ENCODE measurements at regions not wholly inside any gene's neighbourhood (a gene's known extent, or its start where the extent isn't known, plus 50 kb on each side); places are given as distances from the start of the nearest gene placed in this dataset.

GRCh38 chr9:99385215-99385614 lies 163.1 kb downstream of the SEC61B start:
- no peaks in the 10 kb centered on the region for H3K36me3 ChIP-seq (ENCODE audit: insufficient read depth, low read length)
- H3K9ac ChIP-seq (ENCODE audit: low read length) = no peak overlapping the region
- no peaks in the 10 kb centered on the region for H3K27me3 ChIP-seq (ENCODE audit: control insufficient read depth in 1 of 2, insufficient read depth in 2 of 2, low read length in 2 of 2)
- H3K9me3 ChIP-seq (ENCODE audit: low read length) = no peaks in the 10 kb centered on the region
- no peak overlapping the region for H3K4me3 ChIP-seq (ENCODE audit: low read depth in 1 of 2, low read length in 2 of 2)
- no peaks in the 10 kb centered on the region for H3K4me1 ChIP-seq (ENCODE audit: insufficient read depth, low read length)
- H3K27ac ChIP-seq (ENCODE audit: low read depth, low read length) = no peak overlapping the region

GRCh38 chr9:99385814-99386279 lies 163.8 kb downstream of the SEC61B start:
- no peak overlapping the region for H3K4me3 ChIP-seq (ENCODE audit: low read depth in 1 of 2, low read length in 2 of 2)
- no peaks in the 10 kb centered on the region for H3K36me3 ChIP-seq (ENCODE audit: insufficient read depth, low read length)
- no peak overlapping the region for H3K9ac ChIP-seq (ENCODE audit: low read length)
- no peaks in the 10 kb centered on the region for H3K9me3 ChIP-seq (ENCODE audit: low read length)
- no peak overlapping the region for H3K27ac ChIP-seq (ENCODE audit: low read depth, low read length)
- H3K4me1 ChIP-seq (ENCODE audit: insufficient read depth, low read length) = no peaks in the 10 kb centered on the region
- H3K27me3 ChIP-seq (ENCODE audit: control insufficient read depth in 1 of 2, insufficient read depth in 2 of 2, low read length in 2 of 2) = no peaks in the 10 kb centered on the region

GRCh38 chr9:99387431-99387830 lies 165.3 kb downstream of the SEC61B start:
- Histone ChIP-seq H3K4me3 (ENCODE audit: low read depth in 1 of 2, low read length in 2 of 2) (no peak overlapping the region), H3K9me3 (ENCODE audit: low read length) (no peaks in the 10 kb centered on the region), H3K36me3 (ENCODE audit: insufficient read depth, low read length) (no peaks in the 10 kb centered on the region), H3K4me1 (ENCODE audit: insufficient read depth, low read length) (no peaks in the 10 kb centered on the region), H3K27ac (ENCODE audit: low read depth, low read length) (no peak overlapping the region), H3K9ac (ENCODE audit: low read length) (no peak overlapping the region), H3K27me3 (ENCODE audit: control insufficient read depth in 1 of 2, insufficient read depth in 2 of 2, low read length in 2 of 2) (no peaks in the 10 kb centered on the region)

- Histone ChIP-seq H3K27ac (ENCODE audit: low read depth, low read length) (no peak overlapping the region), H3K4me1 (ENCODE audit: insufficient read depth, low read length) (no peaks in the 10 kb centered on the region), H3K27me3 (ENCODE audit: control insufficient read depth in 1 of 2, insufficient read depth in 2 of 2, low read length in 2 of 2) (no peaks in the 10 kb centered on the region), H3K9ac (ENCODE audit: low read length) (no peak overlapping the region), H3K9me3 (ENCODE audit: low read length) (no peaks in the 10 kb centered on the region), H3K4me3 (ENCODE audit: low read depth in 1 of 2, low read length in 2 of 2) (no peak overlapping the region), H3K36me3 (ENCODE audit: insufficient read depth, low read length) (no peaks in the 10 kb centered on the region)
Observed at GRCh38 chr9:99389087-99390033, 167.3 kb downstream of the SEC61B start.

- no peak overlapping the region for H3K27ac ChIP-seq (ENCODE audit: low read depth, low read length)
- H3K4me3 ChIP-seq (ENCODE audit: low read depth in 1 of 2, low read length in 2 of 2) = no peak overlapping the region
Observed at GRCh38 chr9:99391937-99392594, 170.0 kb downstream of the SEC61B start.

GRCh38 chr9:99392986-99393385 lies 170.9 kb downstream of the SEC61B start:
- H3K4me1 ChIP-seq (ENCODE audit: insufficient read depth, low read length) = no peaks in the 10 kb centered on the region
- no peak overlapping the region for H3K27ac ChIP-seq (ENCODE audit: low read depth, low read length)
- no peak overlapping the region for H3K4me3 ChIP-seq (ENCODE audit: low read depth in 1 of 2, low read length in 2 of 2)
- no peaks in the 10 kb centered on the region for H3K36me3 ChIP-seq (ENCODE audit: insufficient read depth, low read length)
- H3K27me3 ChIP-seq (ENCODE audit: control insufficient read depth in 1 of 2, insufficient read depth in 2 of 2, low read length in 2 of 2) = no peaks in the 10 kb centered on the region
- no peaks in the 10 kb centered on the region for H3K9me3 ChIP-seq (ENCODE audit: low read length)
- H3K9ac ChIP-seq (ENCODE audit: low read length) = no peak overlapping the region

More at GRCh38 chr9:99391937-99392594, 170.0 kb downstream of the SEC61B start:
- no peaks in the 10 kb centered on the region for H3K36me3 ChIP-seq (ENCODE audit: insufficient read depth, low read length)
- no peaks in the 10 kb centered on the region for H3K27me3 ChIP-seq (ENCODE audit: control insufficient read depth in 1 of 2, insufficient read depth in 2 of 2, low read length in 2 of 2)
- no peaks in the 10 kb centered on the region for H3K9me3 ChIP-seq (ENCODE audit: low read length)
- no peaks in the 10 kb centered on the region for H3K4me1 ChIP-seq (ENCODE audit: insufficient read depth, low read length)
- no peak overlapping the region for H3K9ac ChIP-seq (ENCODE audit: low read length)

- Histone ChIP-seq H3K9ac (ENCODE audit: low read length) (no peak overlapping the region), H3K27ac (ENCODE audit: low read depth, low read length) (no peak overlapping the region), H3K4me1 (ENCODE audit: insufficient read depth, low read length) (no peaks in the 10 kb centered on the region), H3K9me3 (ENCODE audit: low read length) (no peaks in the 10 kb centered on the region), H3K27me3 (ENCODE audit: control insufficient read depth in 1 of 2, insufficient read depth in 2 of 2, low read length in 2 of 2) (no peaks in the 10 kb centered on the region), H3K4me3 (ENCODE audit: low read depth in 1 of 2, low read length in 2 of 2) (no peak overlapping the region), H3K36me3 (ENCODE audit: insufficient read depth, low read length) (no peaks in the 10 kb centered on the region)
Observed at GRCh38 chr9:99393993-99394392, 171.9 kb downstream of the SEC61B start.

GRCh38 chr9:99398241-99398640 lies 176.2 kb downstream of the SEC61B start:
- no peaks in the 10 kb centered on the region for H3K36me3 ChIP-seq (ENCODE audit: insufficient read depth, low read length)
- H3K4me1 ChIP-seq (ENCODE audit: insufficient read depth, low read length) = no peaks in the 10 kb centered on the region
- H3K27ac ChIP-seq (ENCODE audit: low read depth, low read length) = no peak overlapping the region
- H3K9me3 ChIP-seq (ENCODE audit: low read length) = no peaks in the 10 kb centered on the region
- no peak overlapping the region for H3K9ac ChIP-seq (ENCODE audit: low read length)
- no peak overlapping the region for H3K4me3 ChIP-seq (ENCODE audit: low read depth in 1 of 2, low read length in 2 of 2)
- H3K27me3 ChIP-seq (ENCODE audit: control insufficient read depth in 1 of 2, insufficient read depth in 2 of 2, low read length in 2 of 2) = no peaks in the 10 kb centered on the region

- no peaks in the 10 kb centered on the region for H3K9me3 ChIP-seq (ENCODE audit: low read length)
- H3K4me3 ChIP-seq (ENCODE audit: low read depth in 1 of 2, low read length in 2 of 2) = no peak overlapping the region
- no peaks in the 10 kb centered on the region for H3K27me3 ChIP-seq (ENCODE audit: control insufficient read depth in 1 of 2, insufficient read depth in 2 of 2, low read length in 2 of 2)
- no peak overlapping the region for H3K27ac ChIP-seq (ENCODE audit: low read depth, low read length)
- no peaks in the 10 kb centered on the region for H3K4me1 ChIP-seq (ENCODE audit: insufficient read depth, low read length)
- H3K36me3 ChIP-seq (ENCODE audit: insufficient read depth, low read length) = no peaks in the 10 kb centered on the region
- no peak overlapping the region for H3K9ac ChIP-seq (ENCODE audit: low read length)
Observed at GRCh38 chr9:99399474-99399873, 177.4 kb downstream of the SEC61B start.

GRCh38 chr9:99400184-99400731 lies 178.2 kb downstream of the SEC61B start:
- no peak overlapping the region for H3K4me3 ChIP-seq (ENCODE audit: low read depth in 1 of 2, low read length in 2 of 2)
- H3K9ac ChIP-seq (ENCODE audit: low read length) = no peak overlapping the region
- H3K4me1 ChIP-seq (ENCODE audit: insufficient read depth, low read length) = peaks cover 1% of the 10 kb centered on the region
- no peaks in the 10 kb centered on the region for H3K27me3 ChIP-seq (ENCODE audit: control insufficient read depth in 1 of 2, insufficient read depth in 2 of 2, low read length in 2 of 2)
- no peaks in the 10 kb centered on the region for H3K36me3 ChIP-seq (ENCODE audit: insufficient read depth, low read length)
- no peaks in the 10 kb centered on the region for H3K9me3 ChIP-seq (ENCODE audit: low read length)
- H3K27ac ChIP-seq (ENCODE audit: low read depth, low read length) = no peak overlapping the region

GRCh38 chr9:99401680-99402504 lies 179.8 kb downstream of the SEC61B start:
- no peak overlapping the region for H3K9ac ChIP-seq (ENCODE audit: low read length)

More at GRCh38 chr9:99401680-99402504, 179.8 kb downstream of the SEC61B start:
- Histone ChIP-seq H3K27me3 (ENCODE audit: control insufficient read depth in 1 of 2, insufficient read depth in 2 of 2, low read length in 2 of 2) (no peaks in the 10 kb centered on the region), H3K4me3 (ENCODE audit: low read depth in 1 of 2, low read length in 2 of 2) (no peak overlapping the region), H3K9me3 (ENCODE audit: low read length) (no peaks in the 10 kb centered on the region), H3K36me3 (ENCODE audit: insufficient read depth, low read length) (no peaks in the 10 kb centered on the region), H3K27ac (ENCODE audit: low read depth, low read length) (no peak overlapping the region), H3K4me1 (ENCODE audit: insufficient read depth, low read length) (peaks cover 4% of the 10 kb centered on the region)

Measured in muscle layer of colon (tissue), 2 donors.